ENCODE measurements at regions not wholly inside any gene's neighbourhood (a gene's known extent, or its start where the extent isn't known, plus 50 kb on each side); places are given as distances from the start of the nearest gene placed in this dataset.

GRCh38 chr20:56786503-56786902 is 157.4 kb downstream of the TFAP2C start:
- Histone ChIP-seq H3K27ac (no peak overlapping the region), H3K9me3 (no peaks in the 10 kb centered on the region), H3K4me3 (no peak overlapping the region), H3K4me1 (peaks cover 0 to 23% (median 10%) of the 10 kb centered on the region in 4 donors), H3K27me3 (no peaks in the 10 kb centered on the region), H3K36me3 (no peaks in the 10 kb centered on the region)
- TF ChIP-seq CTCF (IDR thresholded peaks at IDR 0.05) = no peak
- no peak for TF ChIP-seq POLR2A (IDR thresholded peaks at IDR 0.05)
- ATAC-seq (no peak), DNase-seq (no peak)
- intact Hi-C loops (cut with DNase I) = no loop called here
- 66% methylated on average over 4 of the region's 5 CpGs for WGBS (ENCODE audit: insufficient coverage, low coverage, low lambda C conversion rate, missing lambda C conversion rate)

DNA sequence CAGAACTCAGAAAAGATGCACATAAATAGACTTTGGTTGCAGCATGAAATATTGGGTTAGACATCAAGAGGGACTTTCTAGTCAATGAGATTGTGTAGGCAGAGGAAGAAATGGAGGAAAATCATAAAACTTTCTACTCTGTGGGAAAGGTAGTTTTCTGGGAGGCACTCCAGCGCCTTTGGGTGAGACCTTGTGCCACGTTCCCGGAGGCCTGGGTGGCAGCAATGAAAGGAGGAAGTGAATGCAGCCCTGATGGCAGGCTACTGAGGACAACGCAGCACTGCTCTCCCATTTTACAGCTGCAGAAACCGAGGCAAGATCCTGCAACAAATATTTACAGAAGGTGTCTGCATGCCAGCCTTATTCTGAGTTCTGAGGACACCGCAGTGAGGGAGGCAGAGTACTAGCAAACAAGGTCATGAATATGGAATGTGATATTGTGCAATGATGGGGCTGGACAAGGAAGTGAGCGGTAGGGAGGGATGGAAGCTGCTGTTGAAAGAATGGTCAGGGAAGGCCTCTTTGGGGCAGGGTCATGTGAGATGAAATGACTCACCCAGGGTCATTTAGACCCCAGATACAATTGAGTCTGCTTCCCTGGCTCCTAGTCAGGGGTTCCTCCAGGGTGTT is 159.1 kb downstream of the TFAP2C start:
- 37% methylated on average over 7 of the region's 7 CpGs for WGBS (ENCODE audit: insufficient coverage, low coverage, low lambda C conversion rate, missing lambda C conversion rate)
- Histone ChIP-seq H3K4me3 (no peak overlapping the region), H3K36me3 (no peaks in the 10 kb centered on the region), H3K27ac (peak overlapping the region in 2 of 3 donors; percentile 36 to 44), H3K4me1 (peaks cover 0 to 20% (median 9%) of the 10 kb centered on the region in 4 donors), H3K27me3 (no peaks in the 10 kb centered on the region), H3K9me3 (no peaks in the 10 kb centered on the region)
- ATAC-seq = peak; percentile 87 to 97 (median 90)
- peak in 2 of 3 donors; percentile 29 to 50 for DNase-seq
- TF ChIP-seq CTCF (IDR thresholded peaks at IDR 0.05) (no peak), POLR2A (IDR thresholded peaks at IDR 0.05) (no peak)
- intact Hi-C loops (cut with DNase I) = no loop called here

DNA sequence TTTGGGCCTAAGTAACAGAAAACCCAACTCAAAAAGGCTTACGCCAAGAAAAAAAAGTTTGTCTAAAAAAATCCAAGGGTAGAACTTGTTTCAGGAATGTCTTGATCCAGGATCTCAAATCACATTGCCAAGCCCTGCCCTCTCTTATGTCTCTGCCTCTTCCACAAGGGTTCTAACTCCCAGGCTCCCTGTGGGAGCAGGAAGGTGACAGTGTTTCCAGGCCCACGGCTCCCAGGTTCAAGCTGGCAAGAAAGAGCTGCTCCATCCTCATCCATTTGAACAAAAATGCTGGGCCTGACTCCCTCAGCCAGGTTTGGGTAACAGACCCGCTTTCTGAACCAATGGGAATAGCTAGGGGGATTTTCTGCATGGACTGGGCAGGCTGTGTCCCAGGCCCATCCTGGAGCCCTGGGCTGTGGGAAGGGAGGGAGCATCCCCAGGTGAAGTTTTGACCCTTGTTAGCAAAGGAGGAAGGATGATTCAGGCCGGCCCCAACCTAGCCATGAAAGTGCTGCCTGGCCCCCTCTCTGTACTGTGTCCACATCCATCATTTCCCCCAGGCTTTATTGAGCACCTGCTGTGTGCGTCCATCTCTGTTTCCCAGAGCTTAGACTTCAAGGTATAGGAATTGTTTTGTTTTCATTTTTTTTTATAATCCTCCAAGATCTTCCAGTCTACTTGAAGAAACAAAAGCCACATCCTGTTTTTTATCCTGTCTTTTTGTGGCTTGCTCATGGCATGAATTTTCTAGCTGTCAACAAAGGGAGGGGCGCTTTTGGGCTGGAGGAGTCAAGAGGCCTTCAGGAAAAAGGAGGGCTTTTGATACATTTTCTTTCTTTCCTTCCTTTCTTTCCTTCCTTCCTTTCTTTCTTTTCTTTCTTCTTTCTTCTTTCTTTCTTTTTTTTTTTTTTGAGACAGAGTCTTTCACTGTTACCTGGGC is 159.8 kb downstream of the TFAP2C start:
- H3K27me3 ChIP-seq = no peaks in the 10 kb centered on the region
- DNase-seq = no peak
- ATAC-seq = no peak
- peaks cover 0 to 20% (median 9%) of the 10 kb centered on the region in 4 donors for H3K4me1 ChIP-seq
- peak overlapping the region in 2 of 3 donors; percentile 31 to 36 for H3K27ac ChIP-seq
- no peaks in the 10 kb centered on the region for H3K9me3 ChIP-seq
- intact Hi-C loops (cut with DNase I) = no loop called here
- TF ChIP-seq POLR2A (IDR thresholded peaks at IDR 0.05) (no peak), CTCF (IDR thresholded peaks at IDR 0.05) (no peak)
- H3K36me3 ChIP-seq = no peaks in the 10 kb centered on the region
- WGBS (ENCODE audit: insufficient coverage, low coverage, low lambda C conversion rate, missing lambda C conversion rate) = 68% methylated on average over 2 of the region's 6 CpGs
- no peak overlapping the region for H3K4me3 ChIP-seq

GRCh38 chr20:56793916-56794315 is 164.8 kb downstream of the TFAP2C start:
- Histone ChIP-seq H3K4me1 (peaks cover 0 to 32% (median 15%) of the 10 kb centered on the region in 4 donors), H3K9me3 (peaks cover 0 to 4% (median 0%) of the 10 kb centered on the region in 4 donors), H3K27ac (no peak overlapping the region), H3K36me3 (no peaks in the 10 kb centered on the region), H3K4me3 (no peak overlapping the region), H3K27me3 (no peaks in the 10 kb centered on the region)
- intact Hi-C loops (cut with DNase I) = no loop called here
- TF ChIP-seq CTCF (IDR thresholded peaks at IDR 0.05) (no peak), POLR2A (IDR thresholded peaks at IDR 0.05) (no peak)
- DNase-seq (no peak), ATAC-seq (no peak)
- WGBS (ENCODE audit: insufficient coverage, low coverage, low lambda C conversion rate, missing lambda C conversion rate) = 65% methylated on average over 5 of the region's 7 CpGs

Measured in right lobe of liver (tissue), 6 donors.